NT2/D1 (cell line): ENCODE measurements at regions not wholly inside any gene's neighbourhood (a gene's known extent, or its start where the extent isn't known, plus 50 kb on each side); places are given as distances from the start of the nearest gene placed in this dataset.

Experiments used
- DNase-seq: peaks from one replicate; pipeline ENCODE4 v3.0.0-alpha.2; 2011; ENCODE audit warnings: low read depth, low spot score
- H3K27me3 ChIP-seq: 2 replicates; pipeline ENCODE4 v1.6.0; 2011; ENCODE audit warnings: mild to moderate bottlenecking; ENCODE audit not compliant: insufficient read length, insufficient read depth
- H3K36me3 ChIP-seq: 2 replicates; pipeline ENCODE4 v1.6.1; 2011; ENCODE audit warnings: mild to moderate bottlenecking, low read length, mixed read lengths; ENCODE audit not compliant: insufficient read depth, insufficient read length
- H3K4me1 ChIP-seq: 2 replicates; pipeline ENCODE4 v1.5.1; 2011; ENCODE audit not compliant: insufficient read depth, insufficient read length
- H3K4me3 ChIP-seq: 2 replicates; pipeline ENCODE4 v1.5.1; 2011; ENCODE audit warnings: low read depth; ENCODE audit not compliant: insufficient read length
- H3K9ac ChIP-seq: 2 replicates; pipeline ENCODE4 v1.6.0; 2011; ENCODE audit warnings: low read depth; ENCODE audit not compliant: insufficient read length
- H3K9me3 ChIP-seq: 2 replicates; pipeline ENCODE4 v1.5.1; 2011; ENCODE audit warnings: mild to moderate bottlenecking, low read length; ENCODE audit not compliant: insufficient read depth
- SUZ12 ChIP-seq: IDR thresholded peaks from 2 replicates; pipeline ENCODE4 v1.6.1; 2011; ENCODE audit not compliant: insufficient read length, insufficient read depth; ENCODE audit errors: extremely low read depth
- YY1 ChIP-seq: IDR thresholded peaks from 2 replicates; pipeline ENCODE4 v1.6.1; 2011; ENCODE audit not compliant: insufficient read length, insufficient read depth
- ZNF274 ChIP-seq: IDR thresholded peaks from 2 replicates; pipeline ENCODE4 v1.6.1; 2011; ENCODE audit warnings: mild to moderate bottlenecking, low read depth, low read length

GRCh38 chr11:90849312-90849711, 626.5 kb upstream of the CHORDC1 start:
- no peaks in the 10 kb centered on the region for H3K27me3 ChIP-seq

DNA sequence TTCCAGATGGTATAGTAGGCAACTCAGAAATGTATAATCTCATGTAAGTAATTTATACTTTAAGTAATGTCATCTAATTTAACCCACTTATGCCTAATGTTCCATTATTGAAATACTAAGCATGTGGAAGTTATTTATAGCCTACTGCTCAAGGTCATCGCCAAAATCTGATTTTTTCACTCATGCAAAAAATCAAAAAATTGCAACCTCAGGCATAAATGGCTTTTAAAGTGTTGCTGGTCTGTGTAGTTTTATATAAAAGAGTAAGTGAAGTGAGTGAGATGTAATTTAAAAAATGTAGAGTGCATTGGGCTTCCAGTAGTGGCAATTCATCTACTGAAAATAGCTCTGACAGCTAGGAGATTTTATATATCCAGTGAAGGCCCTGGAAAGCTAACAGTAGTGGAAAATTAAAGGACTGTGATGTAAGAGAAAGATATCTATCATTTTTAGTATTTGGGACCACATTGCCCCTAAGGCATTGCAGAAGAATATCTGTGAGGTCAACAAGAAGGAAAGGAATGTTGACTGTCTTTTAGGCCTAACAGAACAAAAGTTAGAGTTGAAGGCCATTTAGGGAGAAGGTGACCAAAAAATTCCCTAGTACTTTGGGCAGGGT, 624.5 kb upstream of the CHORDC1 start:
- TF ChIP-seq YY1: no peak
- no peak for TF ChIP-seq SUZ12
- TF ChIP-seq ZNF274: no peak
- H3K36me3 ChIP-seq: no peaks in the 10 kb centered on the region
- no peak for DNase-seq

More at GRCh38 chr11:90849312-90849711, 626.5 kb upstream of the CHORDC1 start:
- no peak for DNase-seq
- Histone ChIP-seq H3K4me3 (no peak overlapping the region), H3K9me3 (no peaks in the 10 kb centered on the region), H3K4me1 (no peaks in the 10 kb centered on the region), H3K9ac (no peak overlapping the region), H3K36me3 (no peaks in the 10 kb centered on the region)
- TF ChIP-seq SUZ12: no peak
- no peak for TF ChIP-seq ZNF274
- no peak for TF ChIP-seq YY1

DNA sequence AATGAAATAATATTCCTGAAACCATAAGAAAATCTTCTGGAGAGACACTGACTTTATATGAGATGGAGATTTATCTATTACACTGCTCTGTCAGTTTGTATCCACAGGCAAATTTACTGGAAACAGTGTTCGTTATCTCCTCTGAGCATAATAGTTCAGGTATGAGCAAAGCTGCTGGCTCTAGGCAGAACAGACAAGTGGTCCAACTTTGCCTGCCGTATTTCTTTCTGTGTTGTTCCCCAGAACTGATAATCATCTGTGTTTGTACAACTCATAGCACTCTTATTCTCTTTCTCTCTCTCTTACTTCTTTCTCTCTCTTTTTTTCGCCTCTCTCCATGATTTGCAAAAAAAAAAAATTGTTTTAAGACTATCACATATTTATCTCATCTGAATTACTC, 623.8 kb upstream of the CHORDC1 start:
- H3K9ac ChIP-seq: no peak overlapping the region
- no peak for DNase-seq
- H3K4me1 ChIP-seq: no peaks in the 10 kb centered on the region
- TF ChIP-seq YY1 (no peak), SUZ12 (no peak), ZNF274 (no peak)
- no peak overlapping the region for H3K4me3 ChIP-seq
- H3K36me3 ChIP-seq: no peaks in the 10 kb centered on the region
- H3K9me3 ChIP-seq: no peaks in the 10 kb centered on the region
- no peaks in the 10 kb centered on the region for H3K27me3 ChIP-seq

More for the DNA sequence above, 624.5 kb upstream of the CHORDC1 start:
- H3K4me3 ChIP-seq: no peak overlapping the region
- no peaks in the 10 kb centered on the region for H3K4me1 ChIP-seq
- H3K9me3 ChIP-seq: no peaks in the 10 kb centered on the region
- H3K27me3 ChIP-seq: no peaks in the 10 kb centered on the region
- no peak overlapping the region for H3K9ac ChIP-seq

DNA sequence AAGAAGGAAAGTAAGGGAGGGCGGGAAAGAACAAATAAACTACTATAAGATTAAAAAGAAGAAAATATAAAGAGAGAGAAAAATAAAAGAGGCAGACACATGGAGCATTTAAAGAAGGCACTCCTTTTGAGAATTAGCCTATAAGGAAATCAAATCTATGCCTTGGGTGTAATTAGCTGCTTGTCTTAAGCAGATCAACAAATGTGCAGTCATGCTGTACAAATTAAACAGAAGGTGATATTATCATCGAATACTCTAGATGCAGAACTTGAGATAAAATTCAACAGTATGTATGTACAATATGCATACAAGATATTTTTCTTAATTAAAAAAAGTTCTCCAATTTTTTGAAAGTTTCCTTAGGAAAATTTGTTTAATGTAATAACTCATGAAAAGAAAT, 623.0 kb upstream of the CHORDC1 start:
- Histone ChIP-seq H3K4me3 (no peak overlapping the region), H3K9ac (no peak overlapping the region), H3K36me3 (no peaks in the 10 kb centered on the region), H3K27me3 (no peaks in the 10 kb centered on the region), H3K9me3 (no peaks in the 10 kb centered on the region), H3K4me1 (no peaks in the 10 kb centered on the region)
- DNase-seq: no peak
- no peak for TF ChIP-seq ZNF274
- TF ChIP-seq SUZ12: no peak
- no peak for TF ChIP-seq YY1

- Histone ChIP-seq H3K36me3 (no peaks in the 10 kb centered on the region), H3K4me1 (no peaks in the 10 kb centered on the region), H3K9ac (no peak overlapping the region), H3K27me3 (no peaks in the 10 kb centered on the region), H3K4me3 (no peak overlapping the region), H3K9me3 (no peaks in the 10 kb centered on the region)
- TF ChIP-seq SUZ12 (no peak), YY1 (no peak), ZNF274 (no peak)
- no peak for DNase-seq
Observed at GRCh38 chr11:90845126-90845525, 622.3 kb upstream of the CHORDC1 start.

DNA sequence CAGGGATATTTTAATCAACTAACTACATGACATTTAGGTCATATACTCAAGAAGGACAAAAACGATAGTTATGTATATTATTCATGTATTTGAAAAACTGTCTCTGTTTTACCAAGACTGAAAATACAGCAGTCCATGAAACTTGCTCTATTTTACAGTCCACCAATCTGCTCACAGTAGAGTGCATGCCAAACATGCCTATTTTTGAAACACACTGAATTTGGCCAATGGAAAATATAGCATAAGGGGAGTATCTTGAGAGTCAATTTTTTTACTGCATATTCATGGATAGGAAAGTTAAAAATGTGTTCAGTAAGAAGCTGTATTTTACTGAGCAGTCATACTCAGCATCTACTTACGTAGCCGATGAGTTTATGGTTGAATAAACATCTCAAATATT, 621.2 kb upstream of the CHORDC1 start:
- Histone ChIP-seq H3K9ac (no peak overlapping the region), H3K4me1 (no peaks in the 10 kb centered on the region), H3K4me3 (no peak overlapping the region), H3K27me3 (no peaks in the 10 kb centered on the region), H3K36me3 (no peaks in the 10 kb centered on the region), H3K9me3 (no peaks in the 10 kb centered on the region)
- TF ChIP-seq ZNF274: no peak
- no peak for TF ChIP-seq SUZ12
- TF ChIP-seq YY1: no peak
- DNase-seq: no peak

DNA sequence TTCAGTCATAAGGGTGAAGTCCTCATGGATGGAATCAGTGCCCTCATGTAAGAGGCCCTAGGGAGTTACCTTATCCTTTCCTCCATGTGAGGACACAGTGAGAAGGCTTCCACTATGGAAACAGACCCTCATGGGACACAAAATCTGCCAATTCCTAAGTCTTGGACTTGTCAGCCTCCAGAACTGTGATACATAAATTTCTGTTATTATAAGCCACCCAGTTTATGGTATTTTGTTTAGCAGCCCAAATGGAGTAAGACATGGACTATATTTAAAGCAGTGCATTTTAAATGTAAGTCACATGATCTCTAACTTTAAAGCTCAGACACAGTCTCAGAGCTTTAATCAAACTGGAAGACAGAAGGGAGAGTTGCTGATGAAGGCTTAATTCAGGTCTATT, 619.8 kb upstream of the CHORDC1 start:
- DNase-seq: no peak
- TF ChIP-seq SUZ12 (no peak), ZNF274 (no peak), YY1 (no peak)
- H3K9ac ChIP-seq: no peak overlapping the region

More for the DNA sequence above, 619.8 kb upstream of the CHORDC1 start:
- Histone ChIP-seq H3K4me1 (no peaks in the 10 kb centered on the region), H3K9me3 (no peaks in the 10 kb centered on the region), H3K27me3 (no peaks in the 10 kb centered on the region), H3K4me3 (no peak overlapping the region), H3K36me3 (no peaks in the 10 kb centered on the region)
